ENCODE measurements at regions not wholly inside any gene's neighbourhood (a gene's known extent, or its start where the extent isn't known, plus 50 kb on each side); places are given as distances from the start of the nearest gene placed in this dataset.

DNA sequence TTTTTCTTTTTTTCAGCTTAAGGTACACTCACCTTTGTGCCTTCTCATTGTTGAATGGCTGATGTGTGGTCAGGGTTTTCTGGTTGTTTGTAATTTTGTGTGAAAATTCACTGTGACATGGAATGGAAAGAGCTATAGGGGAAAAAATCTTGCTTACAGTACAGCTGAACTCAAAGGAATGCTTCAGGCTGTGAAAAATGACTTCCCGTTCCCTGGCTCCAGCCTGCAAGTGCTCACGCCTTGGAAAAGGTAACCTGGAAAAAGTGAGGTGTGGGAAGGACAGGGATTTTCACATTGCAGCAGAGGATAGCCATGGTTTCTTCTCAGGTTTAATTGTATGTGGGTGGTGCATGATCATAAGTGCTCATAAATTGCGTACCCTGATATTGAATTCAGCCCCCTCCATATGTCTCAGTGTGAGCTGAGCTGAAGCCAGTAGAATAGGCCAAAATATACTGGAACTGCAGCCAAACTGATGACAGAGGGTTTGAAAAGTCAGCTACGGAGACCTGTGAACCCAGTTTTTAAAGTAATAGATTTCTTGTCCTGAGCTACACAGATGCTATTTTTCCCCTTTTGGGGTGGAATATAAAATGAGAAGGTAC is 228.7 kb upstream of the RASGRP1 start (continued):
- TF ChIP-seq, protein P1, sequence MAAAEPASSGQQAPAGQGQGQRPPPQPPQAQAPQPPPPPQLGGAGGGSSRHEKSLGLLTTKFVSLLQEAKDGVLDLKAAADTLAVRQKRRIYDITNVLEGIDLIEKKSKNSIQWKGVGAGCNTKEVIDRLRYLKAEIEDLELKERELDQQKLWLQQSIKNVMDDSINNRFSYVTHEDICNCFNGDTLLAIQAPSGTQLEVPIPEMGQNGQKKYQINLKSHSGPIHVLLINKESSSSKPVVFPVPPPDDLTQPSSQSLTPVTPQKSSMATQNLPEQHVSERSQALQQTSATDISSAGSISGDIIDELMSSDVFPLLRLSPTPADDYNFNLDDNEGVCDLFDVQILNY (CRISPR knock-in tag; IDR thresholded peaks at IDR 0.05) = no peak
- no peak for TF ChIP-seq TEAD1 (CRISPR knock-in tag; IDR thresholded peaks at IDR 0.05)
- TF ChIP-seq CREB1 (CRISPR knock-in tag; IDR thresholded peaks at IDR 0.05) = no peak
- TF ChIP-seq SOX15 (CRISPR knock-in tag; IDR thresholded peaks at IDR 0.05) = no peak
- TF ChIP-seq, protein P2, sequence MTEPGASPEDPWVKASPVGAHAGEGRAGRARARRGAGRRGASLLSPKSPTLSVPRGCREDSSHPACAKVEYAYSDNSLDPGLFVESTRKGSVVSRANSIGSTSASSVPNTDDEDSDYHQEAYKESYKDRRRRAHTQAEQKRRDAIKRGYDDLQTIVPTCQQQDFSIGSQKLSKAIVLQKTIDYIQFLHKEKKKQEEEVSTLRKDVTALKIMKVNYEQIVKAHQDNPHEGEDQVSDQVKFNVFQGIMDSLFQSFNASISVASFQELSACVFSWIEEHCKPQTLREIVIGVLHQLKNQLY (CRISPR knock-in tag; IDR thresholded peaks at IDR 0.05) = no peak
- TF ChIP-seq, protein P3, sequence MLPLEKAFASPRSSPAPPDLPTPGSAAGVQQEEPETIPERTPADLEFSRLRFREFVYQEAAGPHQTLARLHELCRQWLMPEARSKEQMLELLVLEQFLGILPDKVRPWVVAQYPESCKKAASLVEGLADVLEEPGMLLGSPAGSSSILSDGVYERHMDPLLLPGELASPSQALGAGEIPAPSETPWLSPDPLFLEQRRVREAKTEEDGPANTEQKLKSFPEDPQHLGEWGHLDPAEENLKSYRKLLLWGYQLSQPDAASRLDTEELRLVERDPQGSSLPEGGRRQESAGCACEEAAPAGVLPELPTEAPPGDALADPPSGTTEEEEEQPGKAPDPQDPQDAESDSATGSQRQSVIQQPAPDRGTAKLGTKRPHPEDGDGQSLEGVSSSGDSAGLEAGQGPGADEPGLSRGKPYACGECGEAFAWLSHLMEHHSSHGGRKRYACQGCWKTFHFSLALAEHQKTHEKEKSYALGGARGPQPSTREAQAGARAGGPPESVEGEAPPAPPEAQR (CRISPR knock-in tag; IDR thresholded peaks at IDR 0.05) = no peak
- TF ChIP-seq PRRX2 (CRISPR knock-in tag; IDR thresholded peaks at IDR 0.05) = no peak

DNA sequence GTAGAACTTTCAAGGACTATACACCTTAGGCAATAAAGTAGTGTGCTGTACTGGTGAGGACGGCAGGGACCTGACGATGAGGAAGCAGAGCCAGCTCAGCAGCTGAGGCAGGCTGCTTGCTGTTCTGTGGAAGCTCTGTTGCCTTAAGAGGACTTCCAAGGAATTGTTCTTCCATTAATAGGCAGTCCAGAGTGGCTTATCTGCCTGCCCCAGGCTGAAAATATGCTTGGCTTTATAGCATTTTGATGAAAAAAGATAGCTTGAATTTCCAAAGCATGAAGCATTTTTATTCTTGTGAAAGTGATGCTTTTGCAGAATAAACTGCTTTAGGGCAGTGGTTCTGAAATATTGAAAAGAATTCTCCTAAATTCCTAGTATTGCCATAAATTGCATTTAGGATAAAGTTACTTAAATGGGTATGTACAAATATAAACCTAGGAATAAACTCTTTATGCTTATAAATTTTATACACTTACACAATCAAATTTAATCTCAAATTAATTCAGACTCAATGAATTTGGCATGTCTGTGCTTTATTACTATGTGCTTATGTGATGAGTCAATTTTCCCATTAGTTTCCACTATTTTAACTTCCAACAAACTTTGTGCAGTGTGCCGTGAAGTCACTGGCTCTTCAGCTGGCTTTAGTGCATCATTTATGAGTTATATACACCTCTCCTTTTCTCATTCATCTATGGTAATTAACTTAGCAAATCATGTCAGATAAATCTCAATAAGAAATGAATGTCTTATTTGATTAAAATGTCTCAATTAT is 231.0 kb upstream of the RASGRP1 start:
- Mint-ChIP-seq H3K4me3 (no peak overlapping the region), H3K9me3 (peaks cover 17% of the 10 kb centered on the region), H3K27ac (no peak overlapping the region), H3K4me1 (peaks cover 14% of the 10 kb centered on the region), H3K36me3 (peaks cover 3% of the 10 kb centered on the region; the same call in 1 of the 2 replicates), H3K27me3 (ENCODE audit: low read depth) (no peaks in the 10 kb centered on the region; the same call in 1 of the 2 replicates)
- CTCF ChIA-PET = interaction anchor here (0.6 kb wide), 1 partner anchor 13 kb away, joined by 3 read pairs; no protein-coding TSS in a partner anchor
- POLR2A ChIA-PET = no interaction called here
- ATAC-seq = no peak
- no peak for DNase-seq (ENCODE audit: low spot score)
- TF ChIP-seq USF1 (CRISPR knock-in tag; IDR thresholded peaks at IDR 0.05) (no peak), AFF4 (CRISPR knock-in tag; IDR thresholded peaks at IDR 0.05; ENCODE audit: borderline replicate concordance) (no peak), ZNF396 (CRISPR knock-in tag; IDR thresholded peaks at IDR 0.05; ENCODE audit: borderline replicate concordance) (no peak), E2F1 (CRISPR knock-in tag; IDR thresholded peaks at IDR 0.05) (no peak), EMX1 (CRISPR knock-in tag; IDR thresholded peaks at IDR 0.05) (no peak), FOXJ3 (CRISPR knock-in tag; IDR thresholded peaks at IDR 0.05; ENCODE audit: borderline replicate concordance) (no peak), FOXP1 (CRISPR knock-in tag; IDR thresholded peaks at IDR 0.05; ENCODE audit: borderline replicate concordance) (no peak), TP53 (CRISPR knock-in tag; IDR thresholded peaks at IDR 0.05) (no peak), ZNF121 (CRISPR knock-in tag; IDR thresholded peaks at IDR 0.05) (no peak), ESRRA (CRISPR knock-in tag; IDR thresholded peaks at IDR 0.05; ENCODE audit: borderline replicate concordance) (no peak), ZNF263 (CRISPR knock-in tag; IDR thresholded peaks at IDR 0.05; ENCODE audit: low read depth) (no peak), ATF2 (CRISPR knock-in tag; IDR thresholded peaks at IDR 0.05; ENCODE audit: borderline replicate concordance, low read depth) (no peak)
